Activated CD8-positive, alpha-beta T cell treated with anti-CD3 and anti-CD28 coated beads for 36 hours (primary cell): ENCODE measurements at regions not wholly inside any gene's neighbourhood (a gene's known extent, or its start where the extent isn't known, plus 50 kb on each side); places are given as distances from the start of the nearest gene placed in this dataset.

Experiments used
- ATAC-seq: fragments of 200-7000 bp; cut with Tn5 transposase; one replicate; pipeline ENCODE4 v1.10.0; 2021; ENCODE audit warnings: mild to moderate bottlenecking, moderate library complexity
- CTCF ChIA-PET: fragments of 350-600 bp; sonication (Branson Sonifier 250); formaldehyde crosslinking; loops from one replicate; lab custom pipeline; 2021; ENCODE audit warnings: antibody characterized with exemption; lab: Charles Lee
- POLR2A ChIA-PET: fragments of 350-600 bp; sonication (Branson Sonifier 250); formaldehyde crosslinking; loops from one replicate; lab custom pipeline; 2021; ENCODE audit warnings: antibody characterized with exemption; lab: Charles Lee
- DNase-seq: peaks from one replicate; pipeline ENCODE4 v3.0.0-alpha.2; 2020
- H3K27ac Mint-ChIP-seq: one replicate; pipeline ENCODE4 v1.8.0; 2021; ENCODE audit warnings: mild to moderate bottlenecking, mixed read lengths
- H3K27me3 Mint-ChIP-seq: one replicate; pipeline ENCODE4 v1.8.0; 2021; ENCODE audit warnings: mixed read lengths
- H3K36me3 Mint-ChIP-seq: one replicate; pipeline ENCODE4 v1.8.0; 2021; ENCODE audit warnings: low read depth, mixed read lengths
- H3K4me1 Mint-ChIP-seq: one replicate; pipeline ENCODE4 v1.8.0; 2021; ENCODE audit warnings: low read depth, mixed read lengths
- H3K4me3 Mint-ChIP-seq: one replicate; pipeline ENCODE4 v1.8.0; 2021; ENCODE audit warnings: mild to moderate bottlenecking, moderate library complexity, mixed read lengths
- H3K9me3 Mint-ChIP-seq: one replicate; pipeline ENCODE4 v1.8.0; 2021; ENCODE audit warnings: mixed read lengths
- CTCF ChIP-seq: fragments of 200-600 bp; IDR thresholded peaks from one replicate; pipeline ENCODE4 v1.8.0; 2022; ENCODE audit warnings: antibody characterized with exemption, mild to moderate bottlenecking
- intact Hi-C: fragments of 100-400 bp; cut with micrococcal nuclease; formaldehyde crosslinking; loops from one replicate; pipeline ENCODE4 v1.10.0; 2022

DNA sequence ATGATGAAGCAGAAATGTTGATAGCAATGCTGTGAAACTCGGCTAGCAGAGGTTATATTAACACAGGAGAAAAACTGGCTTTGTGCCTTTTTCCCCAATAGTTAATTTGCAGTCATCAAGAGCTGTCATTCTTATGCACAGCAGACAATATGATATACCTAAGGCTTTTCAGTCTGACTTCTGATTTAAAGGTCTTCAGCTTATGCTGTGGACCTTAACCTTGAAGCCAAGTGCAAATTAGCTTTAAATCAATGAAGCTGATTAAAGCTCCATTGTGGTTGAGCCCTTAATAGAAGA is 171.6 kb upstream of the ID4 start:
- Mint-ChIP-seq H3K36me3 (no peaks in the 10 kb centered on the region), H3K27me3 (no peaks in the 10 kb centered on the region), H3K9me3 (no peaks in the 10 kb centered on the region), H3K4me1 (no peaks in the 10 kb centered on the region), H3K4me3 (no peak overlapping the region), H3K27ac (no peak overlapping the region)
- intact Hi-C loops = no loop called here
- TF ChIP-seq CTCF = no peak
- ChIA-PET CTCF (no interaction called here), POLR2A (no interaction called here)
- no peak for DNase-seq
- no peak for ATAC-seq

GRCh38 chr6:19668710-19669109 is 168.5 kb upstream of the ID4 start:
- CTCF ChIA-PET = no interaction called here
- POLR2A ChIA-PET = no interaction called here

DNA sequence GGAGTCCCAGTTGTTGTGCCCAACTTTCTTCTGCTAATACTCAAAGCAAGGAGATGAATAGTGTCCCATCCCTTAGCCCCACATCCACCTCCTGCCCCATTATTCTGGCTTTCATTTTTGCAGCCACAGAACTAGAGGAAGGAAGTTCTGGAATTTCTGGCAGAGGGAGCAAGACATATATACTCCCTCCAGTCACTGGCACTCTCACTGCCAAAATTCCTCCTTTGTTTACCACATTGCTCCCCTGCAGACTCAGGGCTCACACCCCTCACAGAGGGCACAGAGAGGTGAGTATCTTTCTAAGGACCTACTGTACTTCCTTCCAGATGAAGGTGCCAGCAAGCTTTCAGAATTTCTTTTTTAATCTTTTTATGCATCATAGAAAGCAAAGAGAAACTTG is 168.0 kb upstream of the ID4 start:
- Mint-ChIP-seq H3K9me3 (no peaks in the 10 kb centered on the region), H3K4me1 (no peaks in the 10 kb centered on the region), H3K4me3 (no peak overlapping the region), H3K27me3 (no peaks in the 10 kb centered on the region), H3K27ac (no peak overlapping the region), H3K36me3 (no peaks in the 10 kb centered on the region)
- ChIA-PET POLR2A (no interaction called here), CTCF (no interaction called here)
- TF ChIP-seq CTCF = no peak
- intact Hi-C loops = no loop called here
- DNase-seq = no peak
- no peak for ATAC-seq

More at GRCh38 chr6:19668710-19669109, 168.5 kb upstream of the ID4 start:
- Mint-ChIP-seq H3K36me3 (no peaks in the 10 kb centered on the region), H3K27me3 (no peaks in the 10 kb centered on the region), H3K9me3 (no peaks in the 10 kb centered on the region), H3K27ac (no peak overlapping the region), H3K4me1 (no peaks in the 10 kb centered on the region), H3K4me3 (no peak overlapping the region)
- no peak for ATAC-seq
- intact Hi-C loops = no loop called here
- no peak for TF ChIP-seq CTCF
- DNase-seq = no peak

DNA sequence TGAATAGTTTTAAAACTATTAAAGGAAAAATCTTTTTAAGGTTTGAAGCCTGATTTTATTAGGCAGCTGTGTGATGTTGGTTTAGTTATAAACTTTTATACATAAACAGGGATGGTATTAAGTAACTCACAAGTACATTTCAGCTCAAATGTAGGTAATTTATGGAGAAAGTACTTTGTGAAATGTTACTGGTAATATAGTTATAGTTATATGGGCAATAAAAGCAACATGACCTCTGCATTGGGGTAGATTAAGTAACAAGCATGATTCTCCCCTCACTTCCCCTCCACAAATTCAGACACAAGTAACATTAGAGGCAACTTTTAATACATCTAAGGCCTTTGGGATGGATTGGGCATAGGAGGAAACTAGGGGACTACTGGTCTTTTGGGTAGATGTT is 154.3 kb upstream of the ID4 start:
- POLR2A ChIA-PET = no interaction called here
- CTCF ChIA-PET = no interaction called here
- H3K36me3 Mint-ChIP-seq = no peaks in the 10 kb centered on the region
- intact Hi-C loops = no loop called here
- H3K9me3 Mint-ChIP-seq = peaks cover 5% of the 10 kb centered on the region
- no peak for TF ChIP-seq CTCF
- no peak overlapping the region for H3K27ac Mint-ChIP-seq
- no peaks in the 10 kb centered on the region for H3K4me1 Mint-ChIP-seq
- no peak overlapping the region for H3K4me3 Mint-ChIP-seq
- no peaks in the 10 kb centered on the region for H3K27me3 Mint-ChIP-seq
- ATAC-seq (no peak), DNase-seq (no peak)

- Mint-ChIP-seq H3K4me1 (no peaks in the 10 kb centered on the region), H3K27ac (no peak overlapping the region), H3K4me3 (no peak overlapping the region), H3K36me3 (no peaks in the 10 kb centered on the region), H3K27me3 (peaks cover 18% of the 10 kb centered on the region), H3K9me3 (peaks cover 1% of the 10 kb centered on the region)
- ATAC-seq (no peak), DNase-seq (no peak)
- ChIA-PET CTCF (no interaction called here), POLR2A (no interaction called here)
- intact Hi-C loops = no loop called here
- TF ChIP-seq CTCF = no peak
Measured at GRCh38 chr6:19690325-19691075, 146.7 kb upstream of the ID4 start.
